Urothelium cell line (cell line): ENCODE measurements at regions not wholly inside any gene's neighbourhood (a gene's known extent, or its start where the extent isn't known, plus 50 kb on each side); places are given as distances from the start of the nearest gene placed in this dataset.

ENCODE experiments used
- DNase-seq: peaks from one replicate; pipeline ENCODE4 v3.0.0; 2011; ENCODE audit warnings: low spot score, mixed read lengths
- FAIRE-seq: peaks from 2 replicates; lab custom pipeline; 2011; peaks lifted over from hg19 to GRCh38; lab: Jason Lieb, UNC

GRCh38 chr22:27181537-27181936 is 524.1 kb downstream of the MIAT start:
- FAIRE-seq (no peak), DNase-seq (no peak)

GRCh38 chr22:27183474-27183873 is 526.1 kb downstream of the MIAT start:
- FAIRE-seq (no peak), DNase-seq (no peak)

DNA sequence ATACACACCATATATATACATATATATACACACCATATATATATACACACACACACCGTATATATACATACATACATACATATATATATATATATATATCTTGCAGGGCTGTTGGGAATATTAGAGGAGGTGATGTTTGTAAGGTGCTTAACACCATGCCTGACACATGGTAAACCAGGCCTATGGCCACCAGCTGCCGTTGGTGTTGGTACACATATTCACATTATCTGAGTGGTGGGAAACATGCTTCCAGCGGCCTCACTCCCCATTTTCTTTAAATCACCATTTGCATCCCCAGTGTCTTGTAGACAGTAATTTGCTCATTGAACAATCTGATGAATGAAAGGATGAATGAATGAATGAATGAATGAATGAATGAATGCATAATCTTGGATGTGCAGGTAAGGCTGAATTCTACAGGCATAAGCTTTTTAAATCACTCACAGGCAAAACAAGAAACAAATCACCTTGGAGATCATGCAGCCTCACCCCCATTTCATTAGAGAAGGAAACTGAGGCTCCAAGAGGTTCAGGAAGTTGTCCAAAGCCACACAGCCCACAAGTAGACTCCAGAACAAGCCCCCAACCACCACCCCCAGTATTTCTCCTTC is 527.8 kb downstream of the MIAT start:
- DNase-seq (no peak), FAIRE-seq (peak; percentile 98)

- FAIRE-seq: peak; percentile 96
Observed at GRCh38 chr22:27185760-27186302, 528.4 kb downstream of the MIAT start.

DNA sequence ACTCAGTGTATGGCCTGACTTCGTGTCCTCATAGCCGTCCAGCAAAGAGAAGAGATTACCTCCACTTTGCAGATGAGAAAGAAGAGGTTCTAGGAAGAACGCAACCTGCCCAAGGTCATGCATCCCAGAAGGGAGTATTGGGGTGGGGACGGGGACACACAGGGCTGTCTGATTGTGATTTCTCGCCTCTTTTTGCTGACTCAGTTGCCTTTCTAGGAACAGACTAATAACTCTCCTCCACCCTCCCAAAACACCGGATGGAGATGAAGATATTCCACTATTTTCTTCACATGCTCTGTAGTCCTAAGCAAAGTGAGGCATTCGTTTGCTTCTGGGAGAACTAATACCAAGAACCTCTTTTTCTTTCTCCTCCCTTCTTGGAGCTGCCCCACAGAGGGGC is 529.3 kb downstream of the MIAT start:
- no peak for FAIRE-seq
- DNase-seq: no peak

More at GRCh38 chr22:27185760-27186302, 528.4 kb downstream of the MIAT start:
- no peak for DNase-seq

DNA sequence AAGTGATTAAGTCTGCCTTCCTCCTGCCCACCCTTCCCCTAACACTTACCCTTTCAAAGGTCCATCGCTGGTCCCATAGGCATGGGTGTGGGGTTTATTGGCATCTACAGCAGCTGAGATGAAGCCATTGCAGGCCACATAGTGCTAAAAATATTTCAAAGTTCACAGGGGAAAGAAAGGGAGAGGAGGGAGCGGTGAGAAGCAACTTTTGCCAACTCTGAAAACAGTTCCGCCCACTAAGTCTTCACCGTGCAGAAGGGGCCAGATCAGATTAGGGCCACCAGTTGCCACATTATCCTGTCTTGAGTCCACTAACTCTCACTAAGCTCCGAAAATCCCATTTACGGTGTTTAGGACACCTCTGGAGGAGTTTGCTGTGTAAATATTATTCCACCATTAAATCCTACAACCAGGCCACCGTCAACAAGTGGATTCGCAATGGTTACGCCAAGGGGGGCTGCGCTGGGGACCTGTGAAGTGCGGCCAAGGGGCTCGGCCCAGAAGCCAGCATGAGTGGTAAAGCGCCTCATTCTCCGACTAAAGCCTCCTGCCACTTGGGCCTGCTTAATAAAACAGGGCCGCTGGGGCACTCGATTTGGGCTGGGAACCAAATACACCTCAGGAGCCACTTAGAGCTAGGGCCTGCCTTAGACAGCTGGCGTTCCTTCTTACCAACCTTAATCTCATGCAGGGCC is 534.9 kb downstream of the MIAT start:
- DNase-seq (no peak), FAIRE-seq (peak; percentile 91)

- FAIRE-seq: no peak
- no peak for DNase-seq
Observed at GRCh38 chr22:27193215-27193614, 535.8 kb downstream of the MIAT start.

DNA sequence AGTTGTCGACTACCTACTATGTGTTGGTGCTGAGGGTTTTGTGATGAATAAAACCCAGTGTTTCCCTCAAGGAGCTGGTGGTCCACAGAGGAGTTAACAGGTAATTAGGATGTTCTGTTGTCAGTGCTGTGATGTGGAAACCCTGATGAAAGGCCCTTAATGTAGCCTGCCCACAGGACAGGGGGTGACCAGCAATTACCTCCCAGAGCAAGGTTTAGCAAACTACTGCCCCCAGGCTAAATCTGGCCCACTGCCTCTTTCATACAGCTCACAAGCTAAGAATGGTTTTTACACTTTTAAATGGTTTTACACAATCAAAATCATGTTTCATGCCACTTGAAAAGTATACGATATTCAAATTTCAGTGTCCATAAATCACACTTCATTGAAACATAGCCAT is 536.2 kb downstream of the MIAT start:
- no peak for DNase-seq
- peak; percentile 95 for FAIRE-seq

DNA sequence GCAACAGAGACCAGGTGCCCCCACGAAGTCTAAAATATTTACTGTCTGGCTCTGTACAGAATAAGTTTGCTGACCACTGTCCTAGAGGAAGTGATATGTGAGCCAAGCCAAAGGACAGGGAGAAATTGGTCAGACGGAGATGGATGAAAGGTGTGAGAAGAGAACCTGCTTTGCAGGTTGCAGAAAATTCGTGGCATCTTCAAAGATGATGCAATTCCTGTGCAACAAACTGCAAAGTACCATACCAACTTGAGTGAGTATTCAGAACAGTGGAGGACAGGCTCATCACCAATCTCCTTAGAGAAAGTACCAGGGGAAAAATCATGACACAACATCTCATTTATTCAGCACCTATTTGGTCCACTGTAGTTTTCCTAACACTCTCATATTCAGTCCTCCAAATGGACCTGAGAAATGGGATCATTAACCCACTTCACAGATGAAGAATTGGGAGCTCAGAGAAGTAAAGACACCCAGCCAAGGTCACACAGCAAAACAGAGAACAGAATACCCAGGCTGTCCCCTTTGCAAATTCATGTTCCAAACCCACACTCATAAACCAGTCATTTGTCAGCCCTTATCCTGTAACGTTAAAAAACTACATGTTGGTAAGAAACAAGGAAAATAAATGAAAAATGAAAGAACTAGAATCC is 536.8 kb downstream of the MIAT start:
- peak; percentile 9 for FAIRE-seq
- DNase-seq: no peak

- DNase-seq (no peak), FAIRE-seq (no peak)
Observed at GRCh38 chr22:27195094-27195493, 537.7 kb downstream of the MIAT start.

GRCh38 chr22:27195494-27195893 is 538.1 kb downstream of the MIAT start:
- FAIRE-seq: peak; percentile 88

DNA sequence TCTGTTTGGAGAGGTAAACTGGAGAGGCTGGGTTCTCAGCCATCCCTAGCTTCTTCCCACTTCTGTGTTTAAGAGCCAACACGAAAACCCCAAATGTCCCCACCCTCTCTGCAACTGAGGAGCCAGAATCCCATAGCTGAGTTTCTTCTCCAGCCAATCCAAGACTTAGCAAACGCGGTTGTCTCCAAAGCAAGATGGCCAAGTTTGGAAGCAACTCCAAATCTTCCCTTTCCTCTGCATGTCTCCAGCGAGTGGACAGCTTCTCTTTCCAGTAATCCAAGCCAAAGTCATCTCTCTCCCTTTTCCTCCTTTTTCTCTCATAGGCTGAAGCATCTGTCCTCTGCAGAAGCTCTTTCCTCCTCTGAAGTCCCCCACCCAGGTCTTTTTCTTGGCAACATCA is 539.2 kb downstream of the MIAT start:
- no peak for DNase-seq
- no peak for FAIRE-seq

More at GRCh38 chr22:27195494-27195893, 538.1 kb downstream of the MIAT start:
- no peak for DNase-seq

DNA sequence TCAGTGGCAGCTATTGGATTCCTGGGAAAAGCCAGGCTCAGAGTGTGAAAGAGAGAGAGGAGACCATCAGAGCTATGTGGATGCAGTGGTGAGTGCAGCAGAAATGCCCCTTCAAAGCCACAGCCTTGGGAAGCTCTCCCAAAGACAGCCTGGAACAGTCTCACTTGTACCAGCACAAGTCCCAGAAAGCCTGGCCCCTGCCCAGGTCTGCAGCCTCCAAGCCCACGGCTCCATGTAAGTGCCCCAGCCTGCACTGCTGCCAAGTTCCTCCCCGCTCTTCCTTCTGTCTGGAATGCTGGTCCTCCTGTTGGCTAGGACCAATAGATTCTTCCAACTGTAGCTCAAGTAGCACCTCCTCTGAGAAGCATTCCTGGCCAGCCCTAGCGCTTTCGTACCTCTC is 539.7 kb downstream of the MIAT start:
- FAIRE-seq (no peak), DNase-seq (no peak)

DNA sequence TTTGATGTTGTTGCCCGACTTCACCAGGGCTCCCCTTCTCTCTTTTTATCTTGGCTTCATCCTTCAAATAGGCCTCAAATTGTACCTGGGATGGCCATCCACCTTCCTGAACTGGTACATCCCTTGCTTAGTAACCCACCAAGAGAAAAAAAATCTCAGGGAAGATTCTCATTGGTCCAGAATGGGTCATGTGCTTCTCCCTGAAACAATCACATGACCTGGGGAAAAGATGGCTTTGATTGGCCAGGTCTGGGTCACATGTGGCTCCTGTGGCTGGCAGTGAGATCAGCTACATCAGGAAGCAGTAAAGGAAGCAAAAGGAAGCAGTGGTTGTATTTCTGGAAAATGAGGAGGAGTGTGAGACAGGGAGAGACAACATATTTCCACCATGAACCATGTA is 540.2 kb downstream of the MIAT start:
- FAIRE-seq: no peak
- no peak for DNase-seq

- peak; percentile 97 for FAIRE-seq
Observed at GRCh38 chr22:27198518-27199035, 541.2 kb downstream of the MIAT start.

GRCh38 chr22:27199354-27199753 is 542.0 kb downstream of the MIAT start:
- DNase-seq: no peak
- FAIRE-seq: no peak

More at GRCh38 chr22:27198518-27199035, 541.2 kb downstream of the MIAT start:
- DNase-seq: no peak

DNA sequence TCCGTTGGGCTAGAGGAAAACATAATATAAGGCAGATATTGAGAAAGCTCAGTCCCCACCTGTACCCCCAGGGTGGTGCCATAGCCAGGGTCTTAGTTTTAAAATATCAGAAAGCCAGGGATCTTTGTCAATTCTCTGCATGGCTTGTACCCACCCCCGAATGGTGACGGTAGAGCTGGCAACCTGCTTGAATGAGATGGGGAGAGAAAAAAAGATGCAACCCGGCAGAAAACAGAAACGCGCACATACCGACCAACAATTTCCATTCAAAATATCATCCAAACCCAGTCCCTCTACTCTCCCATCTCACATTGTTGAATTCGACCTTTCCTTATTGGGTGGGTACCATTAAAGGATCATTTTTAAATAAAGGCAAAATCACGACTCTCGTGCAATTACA is 543.9 kb downstream of the MIAT start:
- FAIRE-seq: peak; percentile 96
- DNase-seq: no peak

DNA sequence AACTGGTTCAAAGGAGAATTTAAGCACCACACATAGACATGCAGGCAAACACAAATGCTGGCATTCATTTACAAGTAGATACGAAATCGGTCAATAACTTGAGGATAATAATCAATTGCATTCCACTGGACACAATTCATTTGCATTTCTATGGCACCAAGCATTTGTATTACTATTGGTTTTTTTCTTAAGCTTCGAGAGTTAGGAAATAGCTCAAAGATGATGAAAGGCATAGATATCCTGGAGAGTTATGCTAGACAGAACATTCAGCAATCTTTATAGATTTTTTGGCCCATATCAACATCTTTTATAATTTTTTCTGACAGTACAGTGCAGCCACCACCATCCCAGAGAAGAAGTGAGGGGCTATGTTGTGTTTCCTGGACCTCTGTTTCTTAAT is 544.4 kb downstream of the MIAT start:
- FAIRE-seq (no peak), DNase-seq (no peak)

DNA sequence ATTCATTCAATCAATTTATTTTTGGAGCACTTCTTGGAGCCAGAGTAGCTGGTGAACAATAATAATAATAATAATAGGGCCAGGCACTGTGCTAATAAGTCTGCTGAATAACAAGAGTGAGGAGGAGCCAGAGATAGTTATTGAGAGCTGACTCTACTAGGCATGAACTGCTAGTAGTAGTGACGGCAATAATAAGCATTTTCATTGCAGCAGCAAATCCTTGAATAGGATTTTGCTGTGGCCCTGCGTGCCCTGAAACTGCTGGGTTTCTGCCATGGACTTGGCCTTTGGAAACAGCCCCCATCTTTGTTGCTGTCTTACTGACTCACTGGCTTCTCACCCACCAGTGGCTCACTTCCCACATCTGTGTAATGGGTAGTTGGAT is 545.9 kb downstream of the MIAT start:
- DNase-seq (no peak), FAIRE-seq (no peak)

DNA sequence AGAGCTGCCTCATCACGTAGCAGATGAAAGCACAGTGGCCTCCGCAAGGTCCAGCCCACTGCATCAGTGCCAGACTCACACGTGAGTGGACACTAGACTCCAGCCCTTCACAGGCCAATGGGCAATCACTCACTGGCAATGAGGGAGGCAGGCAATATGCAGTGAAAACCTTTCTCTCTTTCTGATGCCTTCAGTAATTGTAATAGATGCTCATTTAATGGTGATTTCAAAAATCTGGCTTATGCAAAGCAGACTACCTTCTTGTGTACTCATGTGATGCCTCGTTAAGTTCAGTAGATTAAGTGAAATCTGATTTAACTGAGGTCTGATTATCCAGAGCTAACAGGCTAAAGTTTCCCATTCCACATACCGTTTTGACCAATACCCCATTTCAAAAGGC is 546.9 kb downstream of the MIAT start:
- DNase-seq (no peak), FAIRE-seq (no peak)

DNA sequence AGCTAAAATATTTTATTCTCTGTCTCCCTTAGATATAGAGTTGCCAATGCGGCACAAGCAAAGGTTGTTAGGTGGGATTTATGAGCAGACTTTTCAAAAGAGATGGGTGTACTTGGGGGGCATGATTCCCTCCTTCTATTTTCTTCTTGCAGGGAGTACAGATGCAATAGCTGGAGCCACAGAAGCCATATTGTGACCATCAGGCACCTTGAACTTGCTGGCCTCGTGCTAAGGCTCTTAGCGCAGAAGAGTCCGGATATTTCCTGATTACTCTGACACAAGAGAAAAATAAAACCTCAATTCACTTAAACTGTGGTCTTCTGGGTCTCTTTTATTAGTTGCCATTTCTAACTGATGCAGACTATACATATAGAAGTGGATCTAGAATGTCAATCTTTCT is 547.4 kb downstream of the MIAT start:
- DNase-seq: no peak
- FAIRE-seq: peak; percentile 23
